ENCODE measurements at regions not wholly inside any gene's neighbourhood (a gene's known extent, or its start where the extent isn't known, plus 50 kb on each side); places are given as distances from the start of the nearest gene placed in this dataset.

DNA sequence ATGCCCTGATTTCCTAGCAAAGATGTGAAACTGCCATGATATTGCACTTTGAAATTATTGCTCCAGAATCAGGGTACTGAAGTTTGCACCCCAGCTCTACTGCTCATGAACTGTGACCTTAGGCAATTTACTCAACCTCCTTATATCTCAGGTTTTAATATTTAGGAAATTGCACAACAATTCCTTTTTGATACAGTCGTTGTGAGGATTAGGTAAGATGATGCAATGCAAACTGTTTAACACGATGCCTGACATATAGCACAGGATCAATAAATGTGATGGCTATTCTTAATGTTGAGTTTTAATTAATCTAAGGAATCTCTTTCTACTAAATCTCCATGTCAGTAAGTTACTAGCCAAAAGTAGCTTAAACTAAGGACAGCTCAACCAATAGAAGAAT, 555.8 kb downstream of the GALC start:
- H3K36me3 ChIP-seq, result no peaks in the 10 kb centered on the region
- TF ChIP-seq, protein P1, sequence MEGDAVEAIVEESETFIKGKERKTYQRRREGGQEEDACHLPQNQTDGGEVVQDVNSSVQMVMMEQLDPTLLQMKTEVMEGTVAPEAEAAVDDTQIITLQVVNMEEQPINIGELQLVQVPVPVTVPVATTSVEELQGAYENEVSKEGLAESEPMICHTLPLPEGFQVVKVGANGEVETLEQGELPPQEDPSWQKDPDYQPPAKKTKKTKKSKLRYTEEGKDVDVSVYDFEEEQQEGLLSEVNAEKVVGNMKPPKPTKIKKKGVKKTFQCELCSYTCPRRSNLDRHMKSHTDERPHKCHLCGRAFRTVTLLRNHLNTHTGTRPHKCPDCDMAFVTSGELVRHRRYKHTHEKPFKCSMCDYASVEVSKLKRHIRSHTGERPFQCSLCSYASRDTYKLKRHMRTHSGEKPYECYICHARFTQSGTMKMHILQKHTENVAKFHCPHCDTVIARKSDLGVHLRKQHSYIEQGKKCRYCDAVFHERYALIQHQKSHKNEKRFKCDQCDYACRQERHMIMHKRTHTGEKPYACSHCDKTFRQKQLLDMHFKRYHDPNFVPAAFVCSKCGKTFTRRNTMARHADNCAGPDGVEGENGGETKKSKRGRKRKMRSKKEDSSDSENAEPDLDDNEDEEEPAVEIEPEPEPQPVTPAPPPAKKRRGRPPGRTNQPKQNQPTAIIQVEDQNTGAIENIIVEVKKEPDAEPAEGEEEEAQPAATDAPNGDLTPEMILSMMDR (IDR thresholded peaks at IDR 0.05; ENCODE audit: borderline replicate concordance), result no peak
- H3K9me3 ChIP-seq (replicated peaks), result no peaks in the 10 kb centered on the region
- no peaks in the 10 kb centered on the region for H3K27me3 ChIP-seq (ENCODE audit: low read depth)
- no peak for DNase-seq
- no peaks in the 10 kb centered on the region for H3K4me1 ChIP-seq
- intact Hi-C loops (cut with micrococcal nuclease), result no loop called here
- H3K4me3 ChIP-seq, result no peak overlapping the region
- H3K27ac ChIP-seq (replicated peaks), result no peak overlapping the region

DNA sequence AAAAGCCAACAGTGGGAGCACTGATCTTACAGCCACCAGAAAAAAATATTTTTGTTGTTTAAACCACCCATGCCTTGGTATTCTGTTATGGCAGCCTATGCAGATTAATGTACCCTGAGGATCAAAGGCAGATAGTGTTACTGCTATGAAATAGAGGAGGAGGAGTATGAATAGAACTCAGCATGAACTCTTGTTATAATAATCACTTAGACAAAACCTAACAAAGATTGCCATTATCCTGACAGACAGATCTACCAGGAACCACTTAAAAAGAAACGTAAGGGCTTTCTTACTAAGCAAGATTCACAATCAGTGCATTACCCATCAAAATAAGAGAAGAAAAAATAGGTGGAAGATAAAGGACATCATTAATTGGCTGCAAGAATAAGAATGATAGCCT, 558.3 kb downstream of the GALC start:
- Histone ChIP-seq H3K36me3 (no peaks in the 10 kb centered on the region), H3K27me3 (ENCODE audit: low read depth) (no peaks in the 10 kb centered on the region), H3K4me3 (no peak overlapping the region), H3K4me1 (no peaks in the 10 kb centered on the region), H3K9me3 (replicated peaks) (peaks cover 20% of the 10 kb centered on the region), H3K27ac (replicated peaks) (no peak overlapping the region)
- TF ChIP-seq, protein P1 (IDR thresholded peaks at IDR 0.05; ENCODE audit: borderline replicate concordance), result no peak
- intact Hi-C loops (cut with micrococcal nuclease), result no loop called here
- DNase-seq, result no peak

DNA sequence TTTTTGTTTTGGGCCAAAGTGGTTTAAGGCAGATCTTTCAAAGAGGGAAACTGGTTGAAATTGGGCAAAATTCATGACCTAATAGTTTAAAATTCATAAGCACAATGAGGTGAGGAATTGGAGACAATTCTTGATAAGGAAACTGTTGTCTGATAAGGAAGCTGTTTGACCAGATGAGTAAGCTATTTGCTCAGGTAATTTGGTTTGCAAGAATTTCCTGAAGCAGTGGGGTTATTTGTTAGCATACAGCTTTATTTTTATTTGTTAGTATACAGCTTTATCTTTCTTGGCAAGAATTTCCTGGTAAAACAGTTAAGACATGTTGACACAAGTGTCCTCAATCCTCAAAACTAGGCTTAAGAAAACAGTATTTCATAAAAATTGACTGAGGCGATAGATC, 559.0 kb downstream of the GALC start:
- Histone ChIP-seq H3K4me3 (no peak overlapping the region), H3K27me3 (ENCODE audit: low read depth) (no peaks in the 10 kb centered on the region), H3K36me3 (no peaks in the 10 kb centered on the region), H3K4me1 (no peaks in the 10 kb centered on the region), H3K27ac (replicated peaks) (no peak overlapping the region), H3K9me3 (replicated peaks) (peaks cover 20% of the 10 kb centered on the region)
- TF ChIP-seq, protein P1 (IDR thresholded peaks at IDR 0.05; ENCODE audit: borderline replicate concordance), result no peak
- DNase-seq, result no peak
- intact Hi-C loops (cut with micrococcal nuclease), result no loop called here

DNA sequence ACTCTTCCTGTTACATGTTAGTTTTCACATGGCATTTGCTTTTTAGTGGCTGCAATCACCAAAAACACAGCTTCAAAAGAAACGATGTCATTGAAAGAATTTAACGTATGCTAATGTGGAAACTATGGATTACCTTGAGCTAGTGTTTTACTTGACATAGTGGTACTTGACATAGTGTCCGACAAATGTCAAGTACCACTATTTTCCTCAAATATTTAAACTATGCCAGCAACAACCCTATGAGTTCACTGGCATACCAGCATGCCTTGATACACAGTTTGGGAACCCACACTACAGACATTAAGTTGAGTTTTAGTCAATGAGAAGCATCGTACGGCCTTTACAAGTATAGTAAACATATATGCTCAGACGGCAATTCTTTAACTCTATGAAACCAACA, 560.3 kb downstream of the GALC start:
- Histone ChIP-seq H3K27me3 (ENCODE audit: low read depth) (no peaks in the 10 kb centered on the region), H3K4me1 (no peaks in the 10 kb centered on the region), H3K9me3 (replicated peaks) (peaks cover 20% of the 10 kb centered on the region), H3K36me3 (no peaks in the 10 kb centered on the region), H3K4me3 (no peak overlapping the region), H3K27ac (replicated peaks) (no peak overlapping the region)
- intact Hi-C loops (cut with micrococcal nuclease), result no loop called here
- DNase-seq, result no peak
- TF ChIP-seq, protein P1 (IDR thresholded peaks at IDR 0.05; ENCODE audit: borderline replicate concordance), result no peak

DNA sequence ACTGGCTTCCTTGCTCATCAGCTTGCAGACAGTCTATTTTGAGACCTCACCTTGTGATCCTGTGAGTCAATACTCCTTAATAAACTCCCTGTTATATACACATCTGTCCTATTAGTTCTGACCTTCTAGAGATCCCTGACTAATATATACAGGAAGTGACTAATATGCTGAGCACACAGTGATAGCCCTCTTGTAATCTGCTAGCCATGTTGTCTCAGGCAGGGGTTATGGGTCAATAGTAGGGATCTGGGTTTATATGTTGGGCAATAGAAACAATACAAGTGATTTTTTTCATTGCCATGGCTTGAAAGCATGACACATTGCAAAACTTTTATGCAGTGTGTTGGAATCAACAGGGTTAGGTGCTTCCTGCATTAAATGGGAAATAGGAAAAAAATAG, 562.2 kb downstream of the GALC start:
- TF ChIP-seq, protein P1 (IDR thresholded peaks at IDR 0.05; ENCODE audit: borderline replicate concordance), result no peak
- intact Hi-C loops (cut with micrococcal nuclease), result no loop called here
- H3K36me3 ChIP-seq, result no peaks in the 10 kb centered on the region

DNA sequence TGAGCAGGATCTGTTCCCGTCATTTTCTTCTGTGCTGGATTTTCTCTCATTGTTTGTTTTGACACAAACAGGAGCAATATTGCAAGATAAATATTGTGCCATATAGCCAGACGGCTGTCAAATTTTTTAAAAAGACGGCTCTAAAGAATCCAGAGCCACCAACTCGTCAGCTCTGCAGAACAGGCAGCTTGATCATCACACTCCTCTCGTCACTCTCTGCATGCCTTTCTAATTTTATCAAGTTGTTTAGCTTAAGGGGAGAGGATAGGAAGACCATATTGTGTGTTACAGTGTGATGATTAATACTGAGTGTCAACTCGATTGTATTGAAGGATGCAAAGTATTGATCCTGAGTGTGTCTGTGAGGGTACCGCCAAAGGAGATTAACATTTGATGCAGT, 562.8 kb downstream of the GALC start:
- TF ChIP-seq, protein P1 (IDR thresholded peaks at IDR 0.05; ENCODE audit: borderline replicate concordance), result no peak
- Histone ChIP-seq H3K4me3 (no peak overlapping the region), H3K4me1 (no peaks in the 10 kb centered on the region), H3K9me3 (replicated peaks) (peaks cover 25% of the 10 kb centered on the region), H3K27ac (replicated peaks) (no peak overlapping the region), H3K36me3 (no peaks in the 10 kb centered on the region), H3K27me3 (ENCODE audit: low read depth) (no peaks in the 10 kb centered on the region)
- intact Hi-C loops (cut with micrococcal nuclease), result no loop called here
- DNase-seq, result no peak

More for the DNA sequence above, 562.2 kb downstream of the GALC start:
- Histone ChIP-seq H3K27me3 (ENCODE audit: low read depth) (no peaks in the 10 kb centered on the region), H3K4me1 (no peaks in the 10 kb centered on the region), H3K4me3 (no peak overlapping the region), H3K27ac (replicated peaks) (no peak overlapping the region), H3K9me3 (replicated peaks) (peaks cover 23% of the 10 kb centered on the region)
- no peak for DNase-seq
